ENCODE measurements at regions not wholly inside any gene's neighbourhood (a gene's known extent, or its start where the extent isn't known, plus 50 kb on each side); places are given as distances from the start of the nearest gene placed in this dataset.

- no TSS peak for BruUV-seq (replicated peaks)
- Histone ChIP-seq H4K5ac (ENCODE audit: low read depth, low read length) (no peak overlapping the region), H3K4me3 (ENCODE audit: insufficient read depth, low read depth, low read length) (no peak overlapping the region), H3K79me1 (ENCODE audit: low read depth in 1 of 2, low read length in 2 of 2) (peaks cover 17 to 28% of the 10 kb centered on the region in 2 experiments), H2AK9ac (replicated peaks; ENCODE audit: low read depth, low read length, poor library complexity) (no peak overlapping the region), H2BK5ac (ENCODE audit: low read depth, low read length, poor library complexity, severe bottlenecking) (no peak overlapping the region), H3K27ac (ENCODE audit: insufficient read depth, low read length) (no peak overlapping the region), H3K4me1 (ENCODE audit: control insufficient read depth, insufficient read depth, low read length) (peaks cover 19% of the 10 kb centered on the region), H2AFZ (replicated peaks; ENCODE audit: low read length, poor library complexity) (no peak overlapping the region), H2BK20ac (ENCODE audit: low read depth, low read length) (no peak overlapping the region), H3K4ac (ENCODE audit: low read depth, low read length) (no peak overlapping the region), H3K14ac (replicated peaks; ENCODE audit: low read depth, low read length) (no peak overlapping the region), H3K4me2 (ENCODE audit: low read depth, low read length) (no peak overlapping the region), H3K36me3 (ENCODE audit: control insufficient read depth, insufficient read depth, low read length) (no peaks in the 10 kb centered on the region), H3K9ac (ENCODE audit: low read depth, low read length) (no peak overlapping the region), H4K20me1 (ENCODE audit: insufficient read depth, low read length) (peaks cover 18% of the 10 kb centered on the region), H3K9me1 (ENCODE audit: insufficient read depth, low read length) (peaks cover 14% of the 10 kb centered on the region; the same call in 1 of the 2 replicates), H2AK5ac (ENCODE audit: low read depth, low read length) (no peak overlapping the region), H2BK15ac (ENCODE audit: low read depth, low read length) (no peak overlapping the region), H3K56ac (ENCODE audit: extremely low read depth, insufficient read depth, low read length) (no peak overlapping the region), H4K8ac (ENCODE audit: low read depth in 2 of 2, low read length in 2 of 2) (no peak overlapping the region), H3K18ac (ENCODE audit: low read depth, low read length) (no peak overlapping the region), H2BK120ac (ENCODE audit: low read depth, low read length) (no peak overlapping the region), H3K23ac (ENCODE audit: low read depth, low read length) (no peak overlapping the region), H4K91ac (ENCODE audit: insufficient read depth, low read depth, low read length) (no peak overlapping the region), H3K9me3 (ENCODE audit: control insufficient read depth, insufficient read depth, low read length) (no peaks in the 10 kb centered on the region), H3K27me3 (ENCODE audit: control insufficient read depth, insufficient read depth, low read length) (peaks cover 5% of the 10 kb centered on the region; the same call in 1 of the 2 replicates)
- POLR2A ChIA-PET (ENCODE audit: unreplicated experiment): no interaction called here
- dilution Hi-C loops (cut with HindIII; ENCODE audit: low sequenced_read_pairs, unreplicated experiment) (no loop called here), in situ Hi-C loops (cut with MboI; ENCODE audit: low sequenced_read_pairs) (no loop called here), intact Hi-C loops (cut with micrococcal nuclease) (no loop called here)
- no peak for TF ChIP-seq MAFK (IDR thresholded peaks at IDR 0.05; ENCODE audit: low read depth, low read length)
- no peak for TF ChIP-seq BHLHE40 (IDR thresholded peaks at IDR 0.05; ENCODE audit: low read depth, low read length)
- no peak for TF ChIP-seq USF2 (IDR thresholded peaks at IDR 0.05; ENCODE audit: low read depth, low read length)
- no peak for TF ChIP-seq SMC3 (IDR thresholded peaks at IDR 0.05; ENCODE audit: low read depth, low read length)
- no peak for TF ChIP-seq CEBPB (IDR thresholded peaks at IDR 0.05; ENCODE audit: low read depth, low read length)
- no peak for TF ChIP-seq FOS (IDR thresholded peaks at IDR 0.05; ENCODE audit: low read depth, low read length)
- CTCF ChIA-PET: no interaction called here
- ATAC-seq (ENCODE audit: low read depth) (no peak), DNase-seq (no peak)
- 89% methylated on average over 7 of the region's 11 CpGs; no CpG with 5 or more reads in 1 of the 2 experiments for WGBS, 2 experiments (ENCODE audit: extremely low coverage in 2 of 2, insufficient read length in 1 of 2)
These were observed 157.1 kb upstream of the GRK3 start for GRCh38 chr22:25407226-25407858.

Data from IMR-90 (cell line).